Osteocyte (in vitro differentiated cells): ENCODE measurements at regions not wholly inside any gene's neighbourhood (a gene's known extent, or its start where the extent isn't known, plus 50 kb on each side); places are given as distances from the start of the nearest gene placed in this dataset.

Experiments used
- DNase-seq: peaks from one replicate; pipeline ENCODE4 v3.0.0; 2021; ENCODE audit warnings: mixed read lengths; ENCODE audit not compliant: unreplicated experiment; ENCODE audit errors: extremely low spot score
- H3K27ac Mint-ChIP-seq: one replicate; pipeline ENCODE4 v1.8.0; 2021; ENCODE audit warnings: mild to moderate bottlenecking, mixed read lengths; ENCODE audit not compliant: unreplicated experiment
- H3K27me3 Mint-ChIP-seq: one replicate; pipeline ENCODE4 v1.8.0; 2021; ENCODE audit warnings: mixed read lengths; ENCODE audit not compliant: unreplicated experiment
- H3K36me3 Mint-ChIP-seq: one replicate; pipeline ENCODE4 v1.8.0; 2021; ENCODE audit warnings: mixed read lengths; ENCODE audit not compliant: unreplicated experiment
- H3K4me1 Mint-ChIP-seq: one replicate; pipeline ENCODE4 v1.8.0; 2021; ENCODE audit warnings: mixed read lengths; ENCODE audit not compliant: unreplicated experiment
- H3K4me3 Mint-ChIP-seq: one replicate; pipeline ENCODE4 v1.8.0; 2021; ENCODE audit warnings: mild to moderate bottlenecking, moderate library complexity, mixed read lengths; ENCODE audit not compliant: unreplicated experiment
- H3K9me3 Mint-ChIP-seq: one replicate; pipeline ENCODE4 v1.8.0; 2021; ENCODE audit warnings: mixed read lengths; ENCODE audit not compliant: unreplicated experiment
- CTCF ChIP-seq: fragments of 200-600 bp; sonication (generic); IDR thresholded peaks from 2 replicates; pipeline ENCODE4 v1.5.0; 2021; ENCODE audit warnings: antibody characterized with exemption, mild to moderate bottlenecking, moderate library complexity

GRCh38 chr5:30846171-30846570, 347.3 kb upstream of the CDH6 start:
- Mint-ChIP-seq H3K27me3 (no peaks in the 10 kb centered on the region), H3K9me3 (no peaks in the 10 kb centered on the region), H3K4me1 (peaks cover 53% of the 10 kb centered on the region), H3K27ac (no peak overlapping the region), H3K36me3 (no peaks in the 10 kb centered on the region), H3K4me3 (no peak overlapping the region)
- DNase-seq = no peak
- TF ChIP-seq CTCF = no peak

GRCh38 chr5:30845194-30845593, 348.3 kb upstream of the CDH6 start:
- Mint-ChIP-seq H3K27me3 (no peaks in the 10 kb centered on the region), H3K36me3 (no peaks in the 10 kb centered on the region), H3K4me1 (peaks cover 44% of the 10 kb centered on the region), H3K27ac (no peak overlapping the region), H3K9me3 (no peaks in the 10 kb centered on the region), H3K4me3 (no peak overlapping the region)
- no peak for DNase-seq
- TF ChIP-seq CTCF = no peak

- no peak overlapping the region for H3K4me3 Mint-ChIP-seq
- no peak for DNase-seq
- peaks cover 29% of the 10 kb centered on the region for H3K4me1 Mint-ChIP-seq
- H3K27me3 Mint-ChIP-seq = no peaks in the 10 kb centered on the region
- TF ChIP-seq CTCF = no peak
- no peaks in the 10 kb centered on the region for H3K9me3 Mint-ChIP-seq
- H3K27ac Mint-ChIP-seq = no peak overlapping the region
- no peaks in the 10 kb centered on the region for H3K36me3 Mint-ChIP-seq
Measured at GRCh38 chr5:30843541-30843940, 349.9 kb upstream of the CDH6 start.

- H3K9me3 Mint-ChIP-seq = peaks cover 17% of the 10 kb centered on the region
- H3K4me3 Mint-ChIP-seq = no peak overlapping the region
- H3K4me1 Mint-ChIP-seq = peaks cover 6% of the 10 kb centered on the region
- DNase-seq = no peak
- TF ChIP-seq CTCF = no peak
- H3K36me3 Mint-ChIP-seq = no peaks in the 10 kb centered on the region
- no peaks in the 10 kb centered on the region for H3K27me3 Mint-ChIP-seq
- no peak overlapping the region for H3K27ac Mint-ChIP-seq
Measured at GRCh38 chr5:30839956-30840355, 353.5 kb upstream of the CDH6 start.

GRCh38 chr5:30838936-30839496, 354.5 kb upstream of the CDH6 start:
- Mint-ChIP-seq H3K27me3 (no peaks in the 10 kb centered on the region), H3K36me3 (no peaks in the 10 kb centered on the region), H3K4me1 (no peaks in the 10 kb centered on the region), H3K4me3 (no peak overlapping the region), H3K9me3 (peaks cover 20% of the 10 kb centered on the region), H3K27ac (no peak overlapping the region)
- TF ChIP-seq CTCF = no peak
- no peak for DNase-seq
